ENCODE measurements at regions not wholly inside any gene's neighbourhood (a gene's known extent, or its start where the extent isn't known, plus 50 kb on each side); places are given as distances from the start of the nearest gene placed in this dataset.

DNA sequence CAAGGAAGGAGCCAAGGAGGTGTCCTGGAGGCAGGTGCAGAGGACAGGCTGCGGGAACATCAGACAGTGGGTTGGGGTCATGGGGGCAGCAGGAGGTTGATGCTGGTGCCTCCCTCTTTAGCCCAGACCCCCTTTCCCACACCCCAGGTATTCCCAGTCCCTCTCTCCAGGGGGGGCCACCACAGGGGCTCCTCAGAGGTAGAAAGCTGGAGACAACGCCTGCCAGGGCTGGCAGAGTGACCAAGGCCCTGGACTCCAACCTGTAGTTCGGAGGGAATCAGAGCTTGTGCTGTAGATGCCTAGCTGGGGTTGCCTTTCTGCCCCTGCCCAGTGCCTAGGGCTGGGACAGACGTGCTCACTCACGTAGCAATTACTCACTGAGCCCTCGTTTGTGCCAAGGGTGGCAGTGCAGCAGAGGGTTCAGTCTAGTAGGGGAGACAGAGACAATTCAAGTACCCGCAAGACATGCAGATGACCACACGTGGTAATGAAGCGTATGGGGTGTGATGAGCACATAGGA lies 148.2 kb downstream of the PTPRU start:
- no peak for TF ChIP-seq CTCF (IDR thresholded peaks at IDR 0.05)
- TF ChIP-seq POLR2A (IDR thresholded peaks at IDR 0.05): no peak
- TF ChIP-seq EP300 (IDR thresholded peaks at IDR 0.05): no peak
